Osteoblast (primary cell): ENCODE measurements at regions not wholly inside any gene's neighbourhood (a gene's known extent, or its start where the extent isn't known, plus 50 kb on each side); places are given as distances from the start of the nearest gene placed in this dataset.

ENCODE experiments used
- DNase-seq: peaks from one replicate; pipeline ENCODE4 v3.0.0; 2011; ENCODE audit warnings: low spot score, mixed read lengths; ENCODE audit not compliant: insufficient read length; ENCODE audit errors: missing footprints
- H2AFZ ChIP-seq: 2 replicates; pipeline ENCODE4 v1.6.0; 2011; ENCODE audit warnings: mild to moderate bottlenecking, low read length
- H3K27ac ChIP-seq: 2 replicates; pipeline ENCODE4 v1.5.1; 2011; ENCODE audit warnings: mild to moderate bottlenecking, low read depth, low read length, moderate library complexity
- H3K27me3 ChIP-seq: 2 replicates; pipeline ENCODE4 v1.6.0; 2012; ENCODE audit warnings: mild to moderate bottlenecking, control low read depth, inconsistent platforms, low read length, moderate library complexity; ENCODE audit not compliant: insufficient read depth
- H3K36me3 ChIP-seq: 2 replicates; pipeline ENCODE4 v1.5.1; 2011; ENCODE audit warnings: mild to moderate bottlenecking, low read length, control low read depth, moderate library complexity; ENCODE audit not compliant: insufficient read depth
- H3K4me1 ChIP-seq: 2 replicates; pipeline ENCODE4 v1.5.1; 2011; ENCODE audit warnings: mild to moderate bottlenecking, low read length, control low read depth, moderate library complexity; ENCODE audit not compliant: insufficient read depth
- H3K4me2 ChIP-seq: 2 replicates; pipeline ENCODE4 v1.6.0; 2011; ENCODE audit warnings: mild to moderate bottlenecking, low read length; ENCODE audit not compliant: insufficient read depth
- H3K4me3 ChIP-seq: fragments of 200-600 bp; sonication (generic); 3 replicates; pipeline ENCODE4 v1.5.1; 2012; ENCODE audit warnings: mild to moderate bottlenecking, low read length, inconsistent platforms; ENCODE audit not compliant: insufficient read depth
- H3K79me2 ChIP-seq: 2 replicates; pipeline ENCODE4 v1.6.0; 2012; ENCODE audit warnings: mild to moderate bottlenecking, low read length, control low read depth, inconsistent platforms; ENCODE audit not compliant: insufficient read depth
- H3K9me3 ChIP-seq: 2 replicates; pipeline ENCODE4 v1.5.1; 2011; ENCODE audit warnings: low read depth, low read length, control low read depth
- H4K20me1 ChIP-seq: 2 replicates; pipeline ENCODE4 v1.6.0; 2012; ENCODE audit warnings: mild to moderate bottlenecking, low read length, control low read depth; ENCODE audit not compliant: insufficient read depth
- CTCF ChIP-seq: IDR thresholded peaks from 2 replicates; pipeline ENCODE4 v1.5.1; 2011; ENCODE audit warnings: mild to moderate bottlenecking, low read depth, low read length, moderate library complexity; ENCODE audit errors: extremely low read depth

GRCh38 chr2:228344531-228344930, 163.0 kb upstream of the SPHKAP start:
- no peak for TF ChIP-seq CTCF
- H3K27ac ChIP-seq, result no peak overlapping the region
- H4K20me1 ChIP-seq, result no peaks in the 10 kb centered on the region
- no peak overlapping the region for H3K4me3 ChIP-seq
- no peak overlapping the region for H2AFZ ChIP-seq
- H3K4me1 ChIP-seq, result no peaks in the 10 kb centered on the region
- H3K9me3 ChIP-seq, result peaks cover 3% of the 10 kb centered on the region
- no peak overlapping the region for H3K4me2 ChIP-seq
- no peak for DNase-seq
- no peaks in the 10 kb centered on the region for H3K79me2 ChIP-seq
- no peaks in the 10 kb centered on the region for H3K27me3 ChIP-seq
- H3K36me3 ChIP-seq, result no peaks in the 10 kb centered on the region

DNA sequence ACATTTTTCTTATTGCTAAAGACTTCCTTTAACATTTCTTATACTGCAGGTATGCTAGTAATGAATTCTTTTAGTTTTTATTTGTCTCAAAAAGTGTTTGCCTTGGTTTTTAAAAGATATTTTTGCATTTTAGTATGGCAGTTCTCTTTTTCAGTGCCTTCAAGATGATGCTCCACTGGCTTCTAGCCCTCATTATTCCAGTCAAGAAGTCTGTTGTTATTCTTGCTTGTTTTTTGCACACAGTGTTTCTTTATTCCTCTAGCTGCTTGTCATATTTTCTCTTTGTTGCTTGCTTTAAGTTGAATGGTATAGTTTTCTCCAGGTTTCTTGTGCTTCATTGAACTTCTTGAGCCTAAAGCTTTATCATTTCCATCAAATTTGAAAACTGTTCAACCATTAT, 158.0 kb upstream of the SPHKAP start:
- Histone ChIP-seq H3K79me2 (no peaks in the 10 kb centered on the region), H4K20me1 (no peaks in the 10 kb centered on the region), H3K4me1 (no peaks in the 10 kb centered on the region), H3K4me3 (no peak overlapping the region), H3K36me3 (no peaks in the 10 kb centered on the region), H3K27ac (no peak overlapping the region), H3K27me3 (no peaks in the 10 kb centered on the region), H2AFZ (no peak overlapping the region), H3K4me2 (no peak overlapping the region), H3K9me3 (peaks cover 5% of the 10 kb centered on the region)
- TF ChIP-seq CTCF, result no peak
- no peak for DNase-seq

DNA sequence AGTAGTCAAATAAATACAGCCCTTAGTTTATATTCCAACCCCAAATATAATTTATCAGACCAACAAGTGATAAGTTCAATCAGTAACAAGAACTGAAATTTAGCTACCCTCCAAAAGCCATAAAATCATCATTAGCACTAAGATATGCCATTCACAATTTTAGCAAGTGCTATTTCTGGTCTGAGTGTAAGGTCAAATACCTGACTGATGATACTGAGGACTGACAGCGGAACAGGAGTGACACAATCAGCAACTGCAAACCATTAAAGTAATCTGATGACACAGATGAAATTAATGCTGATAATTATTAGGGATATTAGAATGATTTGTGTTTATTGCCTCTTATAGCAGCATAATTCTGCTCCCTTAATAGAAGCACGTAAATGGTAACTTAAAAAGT, 152.7 kb upstream of the SPHKAP start:
- Histone ChIP-seq H3K27me3 (no peaks in the 10 kb centered on the region), H3K27ac (no peak overlapping the region), H3K36me3 (no peaks in the 10 kb centered on the region), H3K9me3 (peaks cover 1% of the 10 kb centered on the region), H3K4me1 (no peaks in the 10 kb centered on the region), H3K4me3 (no peak overlapping the region), H4K20me1 (no peaks in the 10 kb centered on the region), H2AFZ (no peak overlapping the region), H3K4me2 (no peak overlapping the region), H3K79me2 (no peaks in the 10 kb centered on the region)
- TF ChIP-seq CTCF, result no peak
- DNase-seq, result no peak

DNA sequence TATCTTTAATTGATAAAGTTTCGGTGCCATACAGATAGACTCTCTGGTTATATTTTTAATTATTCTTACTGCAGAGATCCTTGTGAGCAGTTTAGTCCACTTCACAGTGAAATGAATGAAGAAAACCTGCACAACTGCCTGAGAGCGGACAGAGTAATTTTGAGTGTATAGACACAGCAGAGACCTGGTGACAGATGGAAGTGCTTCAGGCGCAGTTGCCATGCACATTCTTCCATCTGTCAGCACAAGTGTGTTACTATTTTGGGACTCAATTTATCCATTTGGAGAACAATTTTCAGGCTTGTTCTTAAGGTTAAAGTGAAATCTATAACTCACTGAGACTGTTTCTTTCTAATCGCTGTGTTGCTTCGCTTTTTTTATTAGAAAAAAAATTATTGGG, 147.8 kb upstream of the SPHKAP start:
- TF ChIP-seq CTCF, result no peak
- Histone ChIP-seq H3K36me3 (no peaks in the 10 kb centered on the region), H3K4me3 (no peak overlapping the region), H3K27me3 (no peaks in the 10 kb centered on the region), H3K27ac (no peak overlapping the region), H3K9me3 (no peaks in the 10 kb centered on the region), H3K4me1 (no peaks in the 10 kb centered on the region), H2AFZ (no peak overlapping the region), H4K20me1 (no peaks in the 10 kb centered on the region), H3K4me2 (no peak overlapping the region), H3K79me2 (no peaks in the 10 kb centered on the region)
- DNase-seq, result no peak
